HepG2 (cell line): ENCODE measurements at regions not wholly inside any gene's neighbourhood (a gene's known extent, or its start where the extent isn't known, plus 50 kb on each side); places are given as distances from the start of the nearest gene placed in this dataset.
A peak's percentile ranks its signal among the peaks of the same experiment; 100 is the strongest.

Source experiments
- ARNTL ChIP-seq: sonication (generic); formaldehyde crosslinking; IDR thresholded peaks from 2 replicates; pipeline ENCODE4 v1.4.0; 2020; ENCODE audit warnings: mild to moderate bottlenecking, missing genetic modification reagents
- ATF7 ChIP-seq, 2 experiments: fragments of 450-650 bp in 1 of 2; sonication (generic) in 1 of 2; formaldehyde crosslinking in 1 of 2; IDR thresholded peaks; 2 replicates each; pipeline versions ENCODE4 v1.4.0 to v1.6.1; 2016 to 2020; ENCODE audit warnings: antibody characterized with exemption in 1 of 2, mild to moderate bottlenecking in 1 of 2, missing genetic modification reagents in 1 of 2
- ATM ChIP-seq: fragments of 450-650 bp; IDR thresholded peaks from 2 replicates; pipeline ENCODE4 v1.7.1; 2017; ENCODE audit warnings: mild to moderate bottlenecking, borderline replicate concordance
- FOXO1 ChIP-seq: sonication (generic); formaldehyde crosslinking; IDR thresholded peaks from 2 replicates; pipeline ENCODE4 v1.4.0; 2020; ENCODE audit warnings: missing genetic modification reagents
- HNRNPK ChIP-seq: fragments of 200-400 bp; formaldehyde crosslinking; IDR thresholded peaks from 2 replicates; pipeline ENCODE4 v1.6.1; 2018; ENCODE audit warnings: low read length, low read depth, moderate library complexity, mild to moderate bottlenecking; ENCODE audit not compliant: poor library complexity, severe bottlenecking
- KDM3A ChIP-seq: IDR thresholded peaks from 2 replicates; pipeline ENCODE4 v1.6.1; 2018; ENCODE audit warnings: low read depth, missing compliant biosample characterization
- KDM5B ChIP-seq: sonication (generic); formaldehyde crosslinking; IDR thresholded peaks from 2 replicates; pipeline ENCODE4 v1.4.0; 2020; ENCODE audit warnings: missing genetic modification reagents, mild to moderate bottlenecking, borderline replicate concordance
- NR2F6 ChIP-seq, 2 experiments: IDR thresholded peaks; 2 replicates each; pipeline ENCODE4 v1.6.1; 2016; ENCODE audit warnings: antibody characterized with exemption in 1 of 2, mild to moderate bottlenecking in 1 of 2
- UBTF ChIP-seq: sonication (generic); formaldehyde crosslinking; IDR thresholded peaks from 2 replicates; pipeline ENCODE4 v1.4.0; 2020; ENCODE audit warnings: mild to moderate bottlenecking, missing genetic modification reagents
- ZNF513 ChIP-seq: sonication (generic); formaldehyde crosslinking; conservative IDR thresholded peaks from 2 replicates; pipeline ENCODE4 v1.5.0; 2020; ENCODE audit warnings: missing genetic modification reagents
- ZNF878 ChIP-seq: sonication (generic); formaldehyde crosslinking; IDR thresholded peaks from 2 replicates; pipeline ENCODE4 v1.8.1; 2023; ENCODE audit warnings: mild to moderate bottlenecking, missing genetic modification reagents, moderate library complexity
- TF ChIP-seq, protein P1 (sequence below): IDR thresholded peaks from 2 replicates; pipeline ENCODE4 v1.6.1; 2016; ENCODE audit warnings: low read depth, missing genetic modification reagents, missing compliant biosample characterization
- TF ChIP-seq, protein P2 (sequence below), 2 experiments: fragments of 450-650 bp in 1 of 2; sonication (generic) in 1 of 2; formaldehyde crosslinking; IDR thresholded peaks; 2 replicates each; pipeline versions ENCODE4 v1.5.0 to v1.8.0; 2020 to 2022; ENCODE audit warnings: mild to moderate bottlenecking in 1 of 2, missing genetic modification reagents in 1 of 2

DNA sequence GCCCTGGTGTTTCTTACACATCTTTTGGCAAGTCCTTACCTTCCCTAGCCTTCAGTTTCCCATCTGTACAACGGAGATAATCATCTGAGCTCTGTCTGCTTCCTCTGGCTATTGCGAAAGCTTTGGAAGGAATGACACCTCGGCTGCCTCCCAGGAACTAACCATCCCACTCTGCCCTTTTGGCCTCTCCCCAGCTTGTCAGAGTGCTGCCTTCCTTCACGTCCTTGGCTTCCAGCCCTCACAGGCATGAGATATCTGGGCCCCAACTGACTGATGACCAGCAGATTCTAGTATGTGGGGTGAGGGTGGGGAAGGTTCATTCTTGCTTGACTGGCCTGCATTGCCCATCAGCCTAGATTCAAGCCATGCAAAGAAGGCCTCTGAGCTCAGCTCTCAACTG, 253.1 kb upstream of the FGGY start (continued):
- peak; percentile 83; the same call in 1 of the 2 replicates for TF ChIP-seq ZNF878 (CRISPR knock-in tag)
- no peak for TF ChIP-seq ZNF513 (CRISPR knock-in tag)
- TF ChIP-seq KDM5B, result peak; percentile 20; the same call in 1 of the 2 replicates
- TF ChIP-seq ATF7 (IDR thresholded peaks at IDR 0.05), result no peak
- TF ChIP-seq ATF7 (CRISPR knock-in tag; IDR thresholded peaks at IDR 0.05), result peak; percentile 69; the same call in 1 of the 2 replicates
- no peak for TF ChIP-seq HNRNPK
- TF ChIP-seq ARNTL, result 0 out of 2 replicates have a peak, but pooled peaks have one; percentile 52
- TF ChIP-seq, protein P1, sequence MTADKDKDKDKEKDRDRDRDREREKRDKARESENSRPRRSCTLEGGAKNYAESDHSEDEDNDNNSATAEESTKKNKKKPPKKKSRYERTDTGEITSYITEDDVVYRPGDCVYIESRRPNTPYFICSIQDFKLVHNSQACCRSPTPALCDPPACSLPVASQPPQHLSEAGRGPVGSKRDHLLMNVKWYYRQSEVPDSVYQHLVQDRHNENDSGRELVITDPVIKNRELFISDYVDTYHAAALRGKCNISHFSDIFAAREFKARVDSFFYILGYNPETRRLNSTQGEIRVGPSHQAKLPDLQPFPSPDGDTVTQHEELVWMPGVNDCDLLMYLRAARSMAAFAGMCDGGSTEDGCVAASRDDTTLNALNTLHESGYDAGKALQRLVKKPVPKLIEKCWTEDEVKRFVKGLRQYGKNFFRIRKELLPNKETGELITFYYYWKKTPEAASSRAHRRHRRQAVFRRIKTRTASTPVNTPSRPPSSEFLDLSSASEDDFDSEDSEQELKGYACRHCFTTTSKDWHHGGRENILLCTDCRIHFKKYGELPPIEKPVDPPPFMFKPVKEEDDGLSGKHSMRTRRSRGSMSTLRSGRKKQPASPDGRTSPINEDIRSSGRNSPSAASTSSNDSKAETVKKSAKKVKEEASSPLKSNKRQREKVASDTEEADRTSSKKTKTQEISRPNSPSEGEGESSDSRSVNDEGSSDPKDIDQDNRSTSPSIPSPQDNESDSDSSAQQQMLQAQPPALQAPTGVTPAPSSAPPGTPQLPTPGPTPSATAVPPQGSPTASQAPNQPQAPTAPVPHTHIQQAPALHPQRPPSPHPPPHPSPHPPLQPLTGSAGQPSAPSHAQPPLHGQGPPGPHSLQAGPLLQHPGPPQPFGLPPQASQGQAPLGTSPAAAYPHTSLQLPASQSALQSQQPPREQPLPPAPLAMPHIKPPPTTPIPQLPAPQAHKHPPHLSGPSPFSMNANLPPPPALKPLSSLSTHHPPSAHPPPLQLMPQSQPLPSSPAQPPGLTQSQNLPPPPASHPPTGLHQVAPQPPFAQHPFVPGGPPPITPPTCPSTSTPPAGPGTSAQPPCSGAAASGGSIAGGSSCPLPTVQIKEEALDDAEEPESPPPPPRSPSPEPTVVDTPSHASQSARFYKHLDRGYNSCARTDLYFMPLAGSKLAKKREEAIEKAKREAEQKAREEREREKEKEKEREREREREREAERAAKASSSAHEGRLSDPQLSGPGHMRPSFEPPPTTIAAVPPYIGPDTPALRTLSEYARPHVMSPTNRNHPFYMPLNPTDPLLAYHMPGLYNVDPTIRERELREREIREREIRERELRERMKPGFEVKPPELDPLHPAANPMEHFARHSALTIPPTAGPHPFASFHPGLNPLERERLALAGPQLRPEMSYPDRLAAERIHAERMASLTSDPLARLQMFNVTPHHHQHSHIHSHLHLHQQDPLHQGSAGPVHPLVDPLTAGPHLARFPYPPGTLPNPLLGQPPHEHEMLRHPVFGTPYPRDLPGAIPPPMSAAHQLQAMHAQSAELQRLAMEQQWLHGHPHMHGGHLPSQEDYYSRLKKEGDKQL (CRISPR knock-in tag), result peak; percentile 58; the same call in 1 of the 2 replicates
- peak; percentile 77 for TF ChIP-seq NR2F6 (IDR thresholded peaks at IDR 0.05)
- peak; percentile 92 for TF ChIP-seq NR2F6 (CRISPR knock-in tag; IDR thresholded peaks at IDR 0.05)
- TF ChIP-seq, protein P2, sequence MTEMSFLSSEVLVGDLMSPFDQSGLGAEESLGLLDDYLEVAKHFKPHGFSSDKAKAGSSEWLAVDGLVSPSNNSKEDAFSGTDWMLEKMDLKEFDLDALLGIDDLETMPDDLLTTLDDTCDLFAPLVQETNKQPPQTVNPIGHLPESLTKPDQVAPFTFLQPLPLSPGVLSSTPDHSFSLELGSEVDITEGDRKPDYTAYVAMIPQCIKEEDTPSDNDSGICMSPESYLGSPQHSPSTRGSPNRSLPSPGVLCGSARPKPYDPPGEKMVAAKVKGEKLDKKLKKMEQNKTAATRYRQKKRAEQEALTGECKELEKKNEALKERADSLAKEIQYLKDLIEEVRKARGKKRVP (CRISPR knock-in tag; IDR thresholded peaks at IDR 0.05), result peak in 1 of 2 experiments; percentile 53; a peak in 1 of 4 replicates
- TF ChIP-seq UBTF (CRISPR knock-in tag), result no peak
- TF ChIP-seq FOXO1, result peak; percentile 71; the same call in 1 of the 2 replicates
- peak; percentile 58; the same call in 1 of the 2 replicates for TF ChIP-seq KDM3A
- TF ChIP-seq ATM, result no peak
